PC-9 (cell line): ENCODE measurements at regions not wholly inside any gene's neighbourhood (a gene's known extent, or its start where the extent isn't known, plus 50 kb on each side); places are given as distances from the start of the nearest gene placed in this dataset.

Experiments
- BruUV-seq: library from RNA; stranded (reverse); fragments of 400-500 nt; replicated peaks from 2 replicates; lab custom pipeline; 2021; lab: Mats Ljungman, UMichigan
- CTCF ChIA-PET: fragments of 300-600 bp; sonication (Branson Sonifier 250); formaldehyde crosslinking; loops from one replicate; lab custom pipeline; 2022; ENCODE audit warnings: antibody characterized with exemption; lab: Charles Lee
- POLR2A ChIA-PET: fragments of 300-600 bp; sonication (Branson Sonifier 250); formaldehyde crosslinking; loops from one replicate; lab custom pipeline; 2022; ENCODE audit warnings: antibody characterized with exemption; ENCODE audit not compliant: unreplicated experiment; lab: Charles Lee
- DNase-seq, 2 experiments: peaks; one replicate each; pipeline versions ENCODE4 v3.0.0 to v3.0.0-alpha.2; 2015 to 2022; ENCODE audit warnings: mixed read lengths in 1 of 2
- H2AFZ ChIP-seq: fragments of 200-600 bp; sonication (generic); 2 replicates; pipeline ENCODE4 v1.8.1; 2017; ENCODE audit warnings: antibody characterized with exemption
- H3F3A ChIP-seq: fragments of 200-600 bp; sonication (generic); 2 replicates; pipeline ENCODE4 v1.8.1; 2017; ENCODE audit warnings: antibody characterized with exemption, mild to moderate bottlenecking, low read depth; ENCODE audit not compliant: insufficient read depth
- H3K27ac ChIP-seq: fragments of 200-600 bp; sonication (generic); 2 replicates; pipeline ENCODE4 v1.6.1; 2016; ENCODE audit warnings: mixed run types
- H3K27me3 ChIP-seq: fragments of 200-600 bp; sonication (generic); 2 replicates; pipeline ENCODE4 v1.6.1; 2016; ENCODE audit warnings: low read depth, mixed run types; ENCODE audit not compliant: insufficient read depth
- H3K36me3 ChIP-seq: fragments of 200-600 bp; sonication (generic); 2 replicates; pipeline ENCODE4 v1.6.1; 2016; ENCODE audit warnings: low read depth, mixed run types
- H3K4me1 ChIP-seq: fragments of 200-600 bp; sonication (generic); replicated peaks from 2 replicates; pipeline ENCODE4 v1.6.1; 2016; ENCODE audit warnings: mixed run types; ENCODE audit not compliant: insufficient read depth
- H3K4me2 ChIP-seq: fragments of 200-600 bp; sonication (generic); 2 replicates; pipeline ENCODE4 v1.6.1; 2017; ENCODE audit warnings: mixed run types
- H3K4me3 ChIP-seq: fragments of 200-600 bp; sonication (generic); 2 replicates; pipeline ENCODE4 v1.6.1; 2016; ENCODE audit warnings: mixed run types
- H3K79me2 ChIP-seq: fragments of 200-600 bp; sonication (generic); 2 replicates; pipeline ENCODE4 v1.6.1; 2017; ENCODE audit warnings: low read depth, mixed run types
- H3K9me2 ChIP-seq: fragments of 200-600 bp; sonication (generic); 2 replicates; pipeline ENCODE4 v1.8.1; 2017; ENCODE audit warnings: mild to moderate bottlenecking; ENCODE audit not compliant: insufficient read depth
- H3K9me3 ChIP-seq: fragments of 200-600 bp; sonication (generic); 2 replicates; pipeline ENCODE4 v1.8.1; 2016; ENCODE audit warnings: low read depth; ENCODE audit not compliant: insufficient read depth
- H4K20me1 ChIP-seq: fragments of 200-600 bp; sonication (generic); 2 replicates; pipeline ENCODE4 v1.8.1; 2017; ENCODE audit not compliant: insufficient read depth
- EZH2 ChIP-seq: fragments of 200-600 bp; sonication (generic); IDR thresholded peaks from 2 replicates; pipeline ENCODE4 v1.8.0; 2017; ENCODE audit warnings: antibody characterized with exemption, low read depth
- intact Hi-C: fragments of 100-400 bp; cut with micrococcal nuclease; formaldehyde crosslinking; loops from one replicate; pipeline ENCODE4 v1.10.0; 2022; ENCODE audit not compliant: unreplicated experiment
- TF ChIP-seq, protein P1 (sequence below): fragments of 200-600 bp; sonication (generic); conservative IDR thresholded peaks from 2 replicates; pipeline ENCODE4 v1.6.1; 2017; ENCODE audit warnings: mixed run types, antibody characterized with exemption, mild to moderate bottlenecking, moderate library complexity

DNA sequence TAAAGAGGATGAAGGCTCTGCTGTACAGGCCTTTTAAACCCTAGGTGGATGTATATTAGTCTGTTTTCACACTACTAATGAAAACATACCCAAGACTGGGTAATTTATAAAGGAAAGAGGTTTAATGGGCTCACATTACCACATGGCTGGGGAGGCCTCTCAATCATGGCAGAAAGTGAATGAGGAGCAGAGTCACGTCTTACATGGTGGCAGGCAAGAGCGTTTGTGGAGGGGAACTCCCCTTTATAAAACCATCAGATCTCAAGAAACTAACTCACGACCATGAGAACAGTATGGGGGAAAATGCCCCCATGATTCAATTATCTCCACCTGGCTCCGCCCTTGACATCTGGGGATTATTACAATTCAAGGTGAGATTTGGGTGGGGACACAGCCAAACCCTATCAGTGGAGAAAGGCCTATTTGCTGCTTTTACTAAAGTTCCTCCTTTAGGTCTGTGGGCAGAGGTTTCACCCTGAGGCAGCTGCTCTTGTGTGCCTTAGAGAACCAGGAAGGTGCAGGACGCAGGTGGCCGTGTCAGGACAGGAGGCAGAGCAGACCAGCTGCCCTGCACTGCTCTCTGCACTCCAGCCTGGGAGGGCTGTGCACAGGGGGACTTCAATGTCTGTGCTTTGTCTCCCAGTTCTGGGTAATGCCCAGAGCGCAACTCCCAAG lies 178.8 kb upstream of the HDAC4 start:
- H3K27ac ChIP-seq = no peak overlapping the region
- H3F3A ChIP-seq = no peaks in the 10 kb centered on the region
- H3K4me2 ChIP-seq = no peak overlapping the region
- no TSS peak for BruUV-seq
- no peaks in the 10 kb centered on the region for H3K9me2 ChIP-seq
- no peaks in the 10 kb centered on the region for H3K36me3 ChIP-seq
- no peak overlapping the region for H2AFZ ChIP-seq
- TF ChIP-seq, protein P1, sequence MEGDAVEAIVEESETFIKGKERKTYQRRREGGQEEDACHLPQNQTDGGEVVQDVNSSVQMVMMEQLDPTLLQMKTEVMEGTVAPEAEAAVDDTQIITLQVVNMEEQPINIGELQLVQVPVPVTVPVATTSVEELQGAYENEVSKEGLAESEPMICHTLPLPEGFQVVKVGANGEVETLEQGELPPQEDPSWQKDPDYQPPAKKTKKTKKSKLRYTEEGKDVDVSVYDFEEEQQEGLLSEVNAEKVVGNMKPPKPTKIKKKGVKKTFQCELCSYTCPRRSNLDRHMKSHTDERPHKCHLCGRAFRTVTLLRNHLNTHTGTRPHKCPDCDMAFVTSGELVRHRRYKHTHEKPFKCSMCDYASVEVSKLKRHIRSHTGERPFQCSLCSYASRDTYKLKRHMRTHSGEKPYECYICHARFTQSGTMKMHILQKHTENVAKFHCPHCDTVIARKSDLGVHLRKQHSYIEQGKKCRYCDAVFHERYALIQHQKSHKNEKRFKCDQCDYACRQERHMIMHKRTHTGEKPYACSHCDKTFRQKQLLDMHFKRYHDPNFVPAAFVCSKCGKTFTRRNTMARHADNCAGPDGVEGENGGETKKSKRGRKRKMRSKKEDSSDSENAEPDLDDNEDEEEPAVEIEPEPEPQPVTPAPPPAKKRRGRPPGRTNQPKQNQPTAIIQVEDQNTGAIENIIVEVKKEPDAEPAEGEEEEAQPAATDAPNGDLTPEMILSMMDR = no peak
- no peak for TF ChIP-seq EZH2
- no peaks in the 10 kb centered on the region for H3K79me2 ChIP-seq
- H3K4me1 ChIP-seq = no peaks in the 10 kb centered on the region
- H3K9me3 ChIP-seq = no peaks in the 10 kb centered on the region; the same call in 1 of the 2 replicates
- H4K20me1 ChIP-seq = no peaks in the 10 kb centered on the region
- H3K27me3 ChIP-seq = peaks cover 100% of the 10 kb centered on the region
- CTCF ChIA-PET = no interaction called here
- POLR2A ChIA-PET = no interaction called here
- H3K4me3 ChIP-seq = no peak overlapping the region
- no peak for DNase-seq
- intact Hi-C loops = no loop called here

DNA sequence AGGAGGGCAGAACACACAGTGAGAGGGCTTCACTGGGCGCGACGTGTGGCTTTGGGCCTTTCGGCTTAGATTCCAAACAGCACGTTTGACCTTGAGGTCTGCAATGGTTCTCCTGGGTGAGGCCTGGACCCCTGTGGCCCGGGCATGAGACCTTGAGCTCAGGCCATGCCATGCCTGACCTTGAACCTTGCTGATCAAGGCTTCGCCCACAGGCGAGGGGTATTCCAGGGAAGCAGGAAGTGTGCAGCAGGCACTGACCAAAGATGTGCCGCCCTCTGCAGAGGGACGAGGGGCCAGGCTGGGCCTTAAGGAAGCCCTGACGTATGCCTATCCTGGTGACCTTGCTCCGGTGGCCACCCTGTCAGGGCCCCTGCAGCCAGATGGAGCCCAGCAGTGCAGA lies 178.3 kb upstream of the HDAC4 start:
- intact Hi-C loops = no loop called here
- TF ChIP-seq EZH2 = no peak
- TF ChIP-seq, protein P1 = no peak
- Histone ChIP-seq H3K9me3 (no peaks in the 10 kb centered on the region; the same call in 1 of the 2 replicates), H3K36me3 (no peaks in the 10 kb centered on the region), H3K9me2 (no peaks in the 10 kb centered on the region), H3F3A (no peaks in the 10 kb centered on the region), H4K20me1 (no peaks in the 10 kb centered on the region), H3K4me2 (no peak overlapping the region), H3K27ac (no peak overlapping the region), H3K4me3 (no peak overlapping the region), H3K4me1 (no peaks in the 10 kb centered on the region), H2AFZ (no peak overlapping the region), H3K27me3 (peaks cover 100% of the 10 kb centered on the region), H3K79me2 (no peaks in the 10 kb centered on the region)
- POLR2A ChIA-PET = no interaction called here
- DNase-seq = no peak
- CTCF ChIA-PET = no interaction called here
- no TSS peak for BruUV-seq

DNA sequence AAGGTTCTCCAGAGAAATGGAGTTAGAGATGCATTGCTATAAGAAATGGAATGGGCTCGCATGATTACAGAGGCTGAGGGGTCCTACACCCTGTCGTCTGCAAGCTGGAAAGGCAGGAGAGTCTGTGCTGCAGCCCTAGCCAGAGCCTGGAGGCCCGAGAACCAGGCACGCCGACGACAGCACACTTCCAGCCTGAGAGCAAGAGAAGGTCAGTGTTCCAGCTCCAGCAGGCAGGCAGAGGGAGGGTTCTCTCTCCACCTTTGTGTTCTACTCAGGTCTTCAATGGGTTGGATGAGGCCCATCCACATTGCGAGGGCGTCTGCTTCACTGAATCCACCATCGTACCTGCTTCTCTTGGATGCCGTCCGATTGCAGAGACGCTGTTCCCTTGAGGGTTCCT lies 177.6 kb upstream of the HDAC4 start:
- no TSS peak for BruUV-seq
- CTCF ChIA-PET = no interaction called here
- intact Hi-C loops = no loop called here

More for the DNA sequence above, 177.6 kb upstream of the HDAC4 start:
- Histone ChIP-seq H3K4me1 (no peaks in the 10 kb centered on the region), H3K79me2 (no peaks in the 10 kb centered on the region), H2AFZ (no peak overlapping the region), H3F3A (no peaks in the 10 kb centered on the region), H3K27ac (no peak overlapping the region), H3K9me2 (no peaks in the 10 kb centered on the region), H3K4me2 (no peak overlapping the region), H3K36me3 (no peaks in the 10 kb centered on the region), H3K27me3 (peaks cover 100% of the 10 kb centered on the region), H4K20me1 (no peaks in the 10 kb centered on the region), H3K9me3 (no peaks in the 10 kb centered on the region; the same call in 1 of the 2 replicates), H3K4me3 (no peak overlapping the region)
- POLR2A ChIA-PET = no interaction called here
- DNase-seq = no peak
- TF ChIP-seq, protein P1 = no peak
- no peak for TF ChIP-seq EZH2
